Endothelial cell of umbilical vein (primary cell): ENCODE measurements at regions not wholly inside any gene's neighbourhood (a gene's known extent, or its start where the extent isn't known, plus 50 kb on each side); places are given as distances from the start of the nearest gene placed in this dataset.

Experiments
- BruUV-seq: library from RNA; stranded (reverse); fragments of 400-500 nt; replicated peaks from 2 replicates; lab custom pipeline; 2021; lab: Mats Ljungman, UMichigan
- CTCF ChIA-PET: fragments of 300-600, 350-600 bp; sonication (Branson Sonifier 250); formaldehyde crosslinking; loops from one replicate; lab custom pipeline; 2021; ENCODE audit warnings: antibody characterized with exemption, inconsistent platforms; lab: Charles Lee
- POLR2A ChIA-PET: fragments of 300-600, 350-600 bp; sonication (Branson Sonifier 250); formaldehyde crosslinking; loops from one replicate; lab custom pipeline; 2021; ENCODE audit warnings: antibody characterized with exemption, inconsistent platforms; lab: Charles Lee
- DNase-seq: peaks from one replicate; pipeline ENCODE4 v3.0.0-alpha.2; 2011; ENCODE audit warnings: low read depth, low spot score
- FAIRE-seq: peaks from 2 replicates; lab custom pipeline; 2011; peaks lifted over from hg19 to GRCh38; lab: Jason Lieb, UNC
- H2AFZ ChIP-seq: 2 replicates; pipeline ENCODE4 v1.6.0; 2012; ENCODE audit warnings: low read depth, low read length, control low read depth, inconsistent platforms
- H3K27ac ChIP-seq: 2 replicates; pipeline ENCODE4 v1.5.1; 2011; ENCODE audit warnings: low read depth, mild to moderate bottlenecking, control low read depth, low read length, moderate library complexity; ENCODE audit not compliant: insufficient read depth
- H3K27me3 ChIP-seq, 2 experiments: 2 replicates each; pipeline versions ENCODE4 v1.6.0 to v1.6.1; 2011; ENCODE audit warnings: low read length in 2 of 2, mixed read lengths in 1 of 2; ENCODE audit not compliant: control insufficient read depth in 2 of 2, insufficient read depth in 2 of 2
- H3K36me3 ChIP-seq, 2 experiments: 2 replicates in 1 of 2; 3 replicates in 1 of 2; pipeline ENCODE4 v1.5.1; 2011; ENCODE audit warnings: low read length in 2 of 2, mild to moderate bottlenecking in 1 of 2, moderate library complexity in 1 of 2; ENCODE audit not compliant: control insufficient read depth in 2 of 2, insufficient read depth in 2 of 2; ENCODE audit errors: extremely low read depth in 1 of 2
- H3K4me1 ChIP-seq: 3 replicates; pipeline ENCODE4 v1.5.1; 2011; ENCODE audit warnings: mild to moderate bottlenecking, low read length; ENCODE audit not compliant: control insufficient read depth, insufficient read depth; ENCODE audit errors: extremely low read depth
- H3K4me2 ChIP-seq: 2 replicates; pipeline ENCODE4 v1.6.1; 2011; ENCODE audit warnings: low read length, control low read depth, mixed read lengths; ENCODE audit not compliant: insufficient read depth
- H3K4me3 ChIP-seq, 3 experiments: fragments of 200-600 bp in 1 of 3; sonication (generic), shearing (Covaris generic) in 1 of 3; replicated peaks in 1 of 3; 2 replicates each; pipeline ENCODE4 v1.5.1; 2011 to 2016; ENCODE audit warnings: control low read depth in 3 of 3, low read length in 3 of 3, mild to moderate bottlenecking in 2 of 3, inconsistent platforms in 1 of 3, low read depth in 1 of 3, moderate library complexity in 1 of 3; ENCODE audit not compliant: insufficient read depth in 1 of 3
- H3K79me2 ChIP-seq: 2 replicates; pipeline ENCODE4 v1.6.0; 2012; ENCODE audit warnings: low read length, inconsistent platforms; ENCODE audit not compliant: control insufficient read depth, insufficient read depth
- H3K9ac ChIP-seq: replicated peaks from 2 replicates; pipeline ENCODE3; 2011; ENCODE audit warnings: low read length, control low read depth; ENCODE audit not compliant: insufficient read depth; ENCODE audit errors: extremely low read depth
- H3K9me1 ChIP-seq: replicated peaks from 3 replicates; pipeline ENCODE4 v1.6.0; 2011; ENCODE audit warnings: mild to moderate bottlenecking, low read length; ENCODE audit not compliant: control insufficient read depth, insufficient read depth; ENCODE audit errors: extremely low read depth
- H3K9me3 ChIP-seq: replicated peaks from 2 replicates; pipeline ENCODE4 v1.5.1; 2012; ENCODE audit warnings: low read length, inconsistent platforms; ENCODE audit not compliant: control insufficient read depth, insufficient read depth
- H4K20me1 ChIP-seq: replicated peaks from 2 replicates; pipeline ENCODE3; 2011; ENCODE audit warnings: mild to moderate bottlenecking, low read length; ENCODE audit not compliant: control insufficient read depth, insufficient read depth; ENCODE audit errors: extremely low read depth
- EZH2 ChIP-seq: IDR thresholded peaks from 2 replicates; pipeline ENCODE4 v1.6.1; 2012; ENCODE audit warnings: borderline replicate concordance, low read depth, mild to moderate bottlenecking, moderate library complexity, low read length, inconsistent platforms; ENCODE audit not compliant: severe bottlenecking
- FOS ChIP-seq: IDR thresholded peaks from 2 replicates; pipeline ENCODE4 v1.6.1; 2011; ENCODE audit warnings: mild to moderate bottlenecking, low read length, moderate library complexity, borderline replicate concordance; ENCODE audit not compliant: insufficient read depth
- GATA2 ChIP-seq: IDR thresholded peaks from 2 replicates; pipeline ENCODE4 v1.7.0; 2011; ENCODE audit warnings: low read depth, mild to moderate bottlenecking, moderate library complexity, mixed read lengths, low read length; ENCODE audit not compliant: insufficient read length, insufficient read depth
- JUN ChIP-seq: IDR thresholded peaks from 2 replicates; pipeline ENCODE4 v1.6.1; 2011; ENCODE audit warnings: borderline replicate concordance, low read depth; ENCODE audit not compliant: insufficient read length, insufficient read depth
- MYC ChIP-seq: IDR thresholded peaks from one replicate; pipeline ENCODE4 v1.6.1; 2011; ENCODE audit warnings: mild to moderate bottlenecking, low read depth, low read length
- POLR2A ChIP-seq: IDR thresholded peaks from 2 replicates; pipeline ENCODE4 v1.6.1; 2012; ENCODE audit warnings: low read depth, mild to moderate bottlenecking, control low read depth, low read length
- POLR2AphosphoS5 ChIP-seq: IDR thresholded peaks from 2 replicates; pipeline ENCODE4 v1.6.1; 2012; ENCODE audit warnings: low read depth, mild to moderate bottlenecking, control low read depth, low read length, moderate library complexity; ENCODE audit not compliant: insufficient read depth
- dilution Hi-C: fragments of 300-500 bp; cut with MboI; formaldehyde crosslinking; loops from one replicate; pipeline ENCODE4 v1.15.0; 2019; ENCODE audit warnings: low sequenced_read_pairs; ENCODE audit not compliant: extremely low pct_ligation_motif_present
- intact Hi-C: fragments of 100-400 bp; cut with micrococcal nuclease; formaldehyde crosslinking; loops from one replicate; pipeline ENCODE4 v1.10.0; 2022
- TF ChIP-seq, protein P1 (sequence below): IDR thresholded peaks from 2 replicates; pipeline ENCODE4 v1.6.1; 2011; ENCODE audit not compliant: insufficient read depth, insufficient read length
- TF ChIP-seq, protein P2 (sequence below), 2 donors: IDR thresholded peaks; 1 replicate in 1 of 2; 2 replicates in 1 of 2; pipeline ENCODE4 v1.5.1; 2011; ENCODE audit warnings: low read length in 2 of 2, mild to moderate bottlenecking in 2 of 2, moderate library complexity in 2 of 2, control low read depth in 1 of 2, inconsistent platforms in 1 of 2, low read depth in 1 of 2; ENCODE audit not compliant: insufficient read depth in 1 of 2; ENCODE audit errors: extremely low read depth in 1 of 2

DNA sequence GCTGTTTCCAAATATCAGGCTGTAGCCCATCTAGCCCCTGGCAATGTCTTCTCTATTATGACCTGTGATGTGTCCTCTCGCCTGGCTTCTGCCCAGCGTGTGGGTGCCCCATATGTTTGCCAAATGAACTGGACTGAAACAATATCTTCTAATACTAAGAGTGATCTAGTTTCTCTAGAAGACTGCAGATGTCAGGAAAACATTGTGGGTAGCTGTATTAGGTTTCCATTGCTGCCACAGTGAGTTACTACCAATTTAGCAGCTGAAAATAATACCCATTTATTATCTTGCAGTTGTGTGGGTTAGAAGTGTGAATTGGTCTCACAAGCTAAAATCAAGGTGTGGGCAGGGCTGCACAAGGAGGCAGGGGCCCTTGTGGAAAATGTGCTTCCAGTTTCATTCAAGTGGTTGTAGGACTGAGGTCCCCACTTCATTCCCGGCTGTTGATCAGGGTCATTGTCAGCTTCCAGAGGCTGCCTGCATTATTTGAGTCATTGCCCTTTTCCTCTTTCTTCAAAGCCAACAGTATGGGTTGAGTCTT, 202.8 kb upstream of the BMPER start:
- Histone ChIP-seq H3K79me2 (no peaks in the 10 kb centered on the region), H3K9me1 (no peaks in the 10 kb centered on the region), H3K4me1 (no peaks in the 10 kb centered on the region), H3K27ac (no peak overlapping the region), H3K4me2 (no peak overlapping the region), H4K20me1 (no peaks in the 10 kb centered on the region), H3K4me3 (no peak overlapping the region), H3K36me3 (no peaks in the 10 kb centered on the region), H3K9me3 (peaks cover 8% of the 10 kb centered on the region), H3K27me3 (no peaks in the 10 kb centered on the region), H2AFZ (no peak overlapping the region), H3K9ac (no peak overlapping the region)
- TF ChIP-seq POLR2A, result no peak
- TF ChIP-seq, protein P1, sequence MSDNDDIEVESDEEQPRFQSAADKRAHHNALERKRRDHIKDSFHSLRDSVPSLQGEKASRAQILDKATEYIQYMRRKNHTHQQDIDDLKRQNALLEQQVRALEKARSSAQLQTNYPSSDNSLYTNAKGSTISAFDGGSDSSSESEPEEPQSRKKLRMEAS, result no peak
- no peak for TF ChIP-seq JUN
- TF ChIP-seq EZH2, result no peak
- TF ChIP-seq MYC, result no peak
- TF ChIP-seq POLR2AphosphoS5, result no peak
- TF ChIP-seq GATA2, result no peak
- no peak for TF ChIP-seq FOS
- TF ChIP-seq, protein P2, sequence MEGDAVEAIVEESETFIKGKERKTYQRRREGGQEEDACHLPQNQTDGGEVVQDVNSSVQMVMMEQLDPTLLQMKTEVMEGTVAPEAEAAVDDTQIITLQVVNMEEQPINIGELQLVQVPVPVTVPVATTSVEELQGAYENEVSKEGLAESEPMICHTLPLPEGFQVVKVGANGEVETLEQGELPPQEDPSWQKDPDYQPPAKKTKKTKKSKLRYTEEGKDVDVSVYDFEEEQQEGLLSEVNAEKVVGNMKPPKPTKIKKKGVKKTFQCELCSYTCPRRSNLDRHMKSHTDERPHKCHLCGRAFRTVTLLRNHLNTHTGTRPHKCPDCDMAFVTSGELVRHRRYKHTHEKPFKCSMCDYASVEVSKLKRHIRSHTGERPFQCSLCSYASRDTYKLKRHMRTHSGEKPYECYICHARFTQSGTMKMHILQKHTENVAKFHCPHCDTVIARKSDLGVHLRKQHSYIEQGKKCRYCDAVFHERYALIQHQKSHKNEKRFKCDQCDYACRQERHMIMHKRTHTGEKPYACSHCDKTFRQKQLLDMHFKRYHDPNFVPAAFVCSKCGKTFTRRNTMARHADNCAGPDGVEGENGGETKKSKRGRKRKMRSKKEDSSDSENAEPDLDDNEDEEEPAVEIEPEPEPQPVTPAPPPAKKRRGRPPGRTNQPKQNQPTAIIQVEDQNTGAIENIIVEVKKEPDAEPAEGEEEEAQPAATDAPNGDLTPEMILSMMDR (IDR thresholded peaks at IDR 0.05; ENCODE audit: extremely low read depth in 1 of 2, insufficient read depth in 1 of 2, low read depth in 1 of 2, low read length in 2 of 2), result no peak
- intact Hi-C loops, result no loop called here
- POLR2A ChIA-PET, result no interaction called here
- no TSS peak for BruUV-seq
- no peak for DNase-seq
- FAIRE-seq, result no peak
- dilution Hi-C loops, result no loop called here
- CTCF ChIA-PET, result no interaction called here
